H1 (cell line): ENCODE measurements at regions not wholly inside any gene's neighbourhood (a gene's known extent, or its start where the extent isn't known, plus 50 kb on each side); places are given as distances from the start of the nearest gene placed in this dataset.

Experiments
- CTCF ChIA-PET: fragments of 300-600 bp; sonication (Branson Sonifier 250); formaldehyde crosslinking; loops from one replicate; lab custom pipeline; 2021; ENCODE audit not compliant: partially characterized antibody; lab: Charles Lee
- POLR2A ChIA-PET: fragments of 300-600 bp; sonication (Branson Sonifier 250); formaldehyde crosslinking; loops from one replicate; lab custom pipeline; 2021; ENCODE audit warnings: inconsistent platforms; ENCODE audit not compliant: partially characterized antibody; lab: Charles Lee
- DNase-seq, 2 experiments: peaks; one replicate each; pipeline versions ENCODE4 v3.0.0 to v3.0.0-alpha.2; 2010 to 2022; ENCODE audit warnings: low spot score in 2 of 2, low read depth in 1 of 2, mixed read lengths in 1 of 2
- FAIRE-seq: peaks from 2 replicates; lab custom pipeline; 2011; peaks lifted over from hg19 to GRCh38; lab: Jason Lieb, UNC
- H2AFZ ChIP-seq: 2 replicates; pipeline ENCODE4 v1.8.1; 2012; ENCODE audit warnings: low read length, inconsistent platforms
- H2AK5ac ChIP-seq: 2 replicates; pipeline ENCODE4 v1.6.1; 2013; ENCODE audit warnings: low read depth, low read length
- H2BK120ac ChIP-seq: replicated peaks from 2 replicates; pipeline ENCODE3; 2013; ENCODE audit warnings: low read depth, low read length, inconsistent platforms
- H2BK12ac ChIP-seq: 2 replicates; pipeline ENCODE4 v1.6.1; 2013; ENCODE audit warnings: low read depth, low read length
- H2BK15ac ChIP-seq: 2 replicates; pipeline ENCODE4 v1.6.1; 2013; ENCODE audit warnings: low read length
- H2BK20ac ChIP-seq: 2 replicates; pipeline ENCODE4 v1.6.1; 2013; ENCODE audit warnings: low read length
- H2BK5ac ChIP-seq: 2 replicates; pipeline ENCODE4 v1.6.1; 2013; ENCODE audit warnings: low read depth, low read length
- H3K14ac ChIP-seq: 2 replicates; pipeline ENCODE4 v1.6.1; 2013; ENCODE audit warnings: inconsistent platforms; ENCODE audit not compliant: insufficient read length
- H3K18ac ChIP-seq: 2 replicates; pipeline ENCODE4 v1.6.1; 2013; ENCODE audit warnings: low read length; ENCODE audit errors: extremely low read depth
- H3K23ac ChIP-seq: 2 replicates; pipeline ENCODE4 v1.6.1; 2013; ENCODE audit warnings: inconsistent platforms; ENCODE audit not compliant: insufficient read length
- H3K23me2 ChIP-seq: 2 replicates; pipeline ENCODE4 v1.6.1; 2013; ENCODE audit warnings: low read depth, low read length
- H3K27ac ChIP-seq: 2 replicates; pipeline ENCODE4 v1.6.1; 2011; ENCODE audit warnings: low read depth, low read length, inconsistent platforms
- H3K27me3 ChIP-seq, 4 experiments: replicated peaks in 1 of 4; 1 replicate in 1 of 4; 2 replicates in 3 of 4; pipeline versions ENCODE4 v1.6.1 to v1.8.1; 2011 to 2013; ENCODE audit warnings: low read length in 3 of 4, mild to moderate bottlenecking in 3 of 4, inconsistent platforms in 2 of 4, mixed read lengths in 2 of 4, moderate library complexity in 1 of 4; ENCODE audit not compliant: control insufficient read depth in 3 of 4, insufficient read depth in 3 of 4; ENCODE audit errors: extremely low read depth in 1 of 4
- H3K36me3 ChIP-seq, 4 experiments: 2 replicates each; pipeline versions ENCODE4 v1.6.1 to v1.8.1; 2011 to 2013; ENCODE audit warnings: mild to moderate bottlenecking in 4 of 4, low read length in 3 of 4, moderate library complexity in 2 of 4, control low read depth in 1 of 4, inconsistent platforms in 1 of 4; ENCODE audit not compliant: insufficient read depth in 4 of 4, control insufficient read depth in 2 of 4
- H3K4ac ChIP-seq: replicated peaks from 2 replicates; pipeline ENCODE3; 2013; ENCODE audit warnings: low read length, low read depth, mixed read lengths, inconsistent platforms; ENCODE audit not compliant: insufficient read length
- H3K4me1 ChIP-seq, 4 experiments: replicated peaks in 1 of 4; 1 replicate in 1 of 4; 2 replicates in 3 of 4; pipeline versions ENCODE4 v1.6.1 to v1.8.1; 2011 to 2013; ENCODE audit warnings: low read length in 3 of 4, inconsistent platforms in 2 of 4, mixed read lengths in 1 of 4; ENCODE audit not compliant: insufficient read depth in 4 of 4, control insufficient read depth in 3 of 4
- H3K4me2 ChIP-seq, 2 experiments: 2 replicates each; pipeline versions ENCODE4 v1.6.1 to v1.8.1; 2011 to 2013; ENCODE audit warnings: low read depth in 2 of 2, low read length in 2 of 2, control low read depth in 1 of 2, inconsistent platforms in 1 of 2, mild to moderate bottlenecking in 1 of 2; ENCODE audit not compliant: insufficient read depth in 1 of 2
- H3K4me3 ChIP-seq, 4 experiments: fragments of 200-600, 300-600 bp in 1 of 4; sonication (generic), shearing (Covaris generic), sonication (Bioruptor Twin) in 1 of 4; 2 replicates each; pipeline versions ENCODE4 v1.5.1 to v1.8.1; 2011 to 2016; ENCODE audit warnings: low read length in 4 of 4, low read depth in 3 of 4, control low read depth in 2 of 4, inconsistent platforms in 2 of 4, mild to moderate bottlenecking in 2 of 4, mixed read lengths in 1 of 4, moderate library complexity in 1 of 4; ENCODE audit not compliant: insufficient read depth in 2 of 4; ENCODE audit errors: extremely low read depth in 1 of 4
- H3K56ac ChIP-seq: replicated peaks from 2 replicates; pipeline ENCODE3; 2013; ENCODE audit warnings: low read depth, mild to moderate bottlenecking, mixed read lengths, low read length, inconsistent platforms; ENCODE audit not compliant: insufficient read length
- H3K79me1 ChIP-seq: 2 replicates; pipeline ENCODE4 v1.6.1; 2013; ENCODE audit warnings: low read depth, low read length, control low read depth
- H3K79me2 ChIP-seq, 2 experiments: 2 replicates each; pipeline versions ENCODE4 v1.6.1 to v1.8.1; 2012 to 2013; ENCODE audit warnings: low read length in 2 of 2, mild to moderate bottlenecking in 2 of 2, inconsistent platforms in 1 of 2; ENCODE audit not compliant: insufficient read depth in 2 of 2, control insufficient read depth in 1 of 2
- H3K9ac ChIP-seq, 4 experiments: replicated peaks in 1 of 4; 1 replicate in 1 of 4; 2 replicates in 3 of 4; pipeline versions ENCODE4 v1.6.1 to v1.8.1; 2011 to 2013; ENCODE audit warnings: low read depth in 3 of 4, low read length in 3 of 4, control low read depth in 2 of 4, mild to moderate bottlenecking in 2 of 4, moderate library complexity in 2 of 4, inconsistent platforms in 1 of 4; ENCODE audit errors: extremely low read depth in 1 of 4
- H3K9me3 ChIP-seq, 2 experiments: 2 replicates each; pipeline versions ENCODE4 v1.6.1 to v1.8.1; 2012 to 2013; ENCODE audit warnings: mild to moderate bottlenecking in 2 of 2, moderate library complexity in 2 of 2, control low read depth in 1 of 2, inconsistent platforms in 1 of 2, low read depth in 1 of 2, low read length in 1 of 2, mixed read lengths in 1 of 2; ENCODE audit not compliant: insufficient read depth in 2 of 2
- H4K20me1 ChIP-seq, 2 experiments: replicated peaks in 1 of 2; 2 replicates each; pipeline versions ENCODE3 to v1.8.1; 2011 to 2013; ENCODE audit warnings: inconsistent platforms in 2 of 2, low read length in 2 of 2, mild to moderate bottlenecking in 1 of 2; ENCODE audit not compliant: insufficient read depth in 2 of 2, control insufficient read depth in 1 of 2
- H4K5ac ChIP-seq: 2 replicates; pipeline ENCODE4 v1.6.1; 2013; ENCODE audit warnings: low read length, low read depth, mixed read lengths, inconsistent platforms; ENCODE audit not compliant: insufficient read length
- H4K8ac ChIP-seq: 2 replicates; pipeline ENCODE4 v1.8.0; 2013; ENCODE audit warnings: mild to moderate bottlenecking, moderate library complexity, low read length, inconsistent platforms; ENCODE audit not compliant: insufficient read depth; ENCODE audit errors: extremely low read depth
- H4K91ac ChIP-seq: replicated peaks from 2 replicates; pipeline ENCODE3; 2013; ENCODE audit warnings: low read length, mixed read lengths, inconsistent platforms; ENCODE audit not compliant: insufficient read length
- CEBPB ChIP-seq: IDR thresholded peaks from 2 replicates; pipeline ENCODE4 v1.6.1; 2012; ENCODE audit warnings: low read depth, low read length
- EP300 ChIP-seq, 2 experiments: IDR thresholded peaks; 1 replicate in 1 of 2; 2 replicates in 1 of 2; pipeline ENCODE4 v1.6.1; 2011 to 2012; ENCODE audit warnings: low read depth in 2 of 2, low read length in 2 of 2, mild to moderate bottlenecking in 2 of 2, borderline replicate concordance in 1 of 2, inconsistent platforms in 1 of 2, moderate library complexity in 1 of 2
- GABPA ChIP-seq: IDR thresholded peaks from 2 replicates; pipeline ENCODE4 v1.6.1; 2011; ENCODE audit warnings: mild to moderate bottlenecking, low read length, moderate library complexity, borderline replicate concordance; ENCODE audit not compliant: insufficient read depth
- KDM4A ChIP-seq: IDR thresholded peaks from one replicate; pipeline ENCODE4 v1.7.1; 2012; ENCODE audit warnings: low read depth, mild to moderate bottlenecking, moderate library complexity, low read length, inconsistent platforms; ENCODE audit not compliant: severe bottlenecking
- RAD21 ChIP-seq, 2 experiments: IDR thresholded peaks in 1 of 2; conservative IDR thresholded peaks in 1 of 2; 2 replicates each; pipeline ENCODE4 v1.6.1; 2011; ENCODE audit warnings: low read depth in 2 of 2, low read length in 2 of 2, improper control_type of control experiment in 1 of 2, inconsistent platforms in 1 of 2, mild to moderate bottlenecking in 1 of 2, moderate library complexity in 1 of 2
- SP2 ChIP-seq: IDR thresholded peaks from 2 replicates; pipeline ENCODE4 v1.6.1; 2012; ENCODE audit warnings: mild to moderate bottlenecking, low read length, inconsistent platforms
- TBP ChIP-seq: IDR thresholded peaks from 2 replicates; pipeline ENCODE4 v1.6.1; 2011; ENCODE audit warnings: low read depth, low read length, improper control_type of control experiment
- YY1 ChIP-seq: IDR thresholded peaks from 2 replicates; pipeline ENCODE4 v1.6.1; 2011; ENCODE audit warnings: low read depth, mild to moderate bottlenecking, low read length
- WGBS, 2 experiments: shearing (Covaris generic) in 1 of 2; methylation state at CpG; one replicate each; pipeline versions ENCODE4 v1.1.6 to v1.1.7; 2013 to 2015; ENCODE audit warnings: low lambda C conversion rate in 2 of 2, mixed read lengths in 2 of 2, inconsistent platforms in 1 of 2, low coverage in 1 of 2, missing lambda C conversion rate in 1 of 2; ENCODE audit not compliant: insufficient replicate concordance in 2 of 2, insufficient coverage in 1 of 2, insufficient read length in 1 of 2; ENCODE audit errors: extremely low coverage in 1 of 2, missing lambda C conversion rate in 1 of 2; 5-methylcytosine and 5-hydroxymethylcytosine counted together

DNA sequence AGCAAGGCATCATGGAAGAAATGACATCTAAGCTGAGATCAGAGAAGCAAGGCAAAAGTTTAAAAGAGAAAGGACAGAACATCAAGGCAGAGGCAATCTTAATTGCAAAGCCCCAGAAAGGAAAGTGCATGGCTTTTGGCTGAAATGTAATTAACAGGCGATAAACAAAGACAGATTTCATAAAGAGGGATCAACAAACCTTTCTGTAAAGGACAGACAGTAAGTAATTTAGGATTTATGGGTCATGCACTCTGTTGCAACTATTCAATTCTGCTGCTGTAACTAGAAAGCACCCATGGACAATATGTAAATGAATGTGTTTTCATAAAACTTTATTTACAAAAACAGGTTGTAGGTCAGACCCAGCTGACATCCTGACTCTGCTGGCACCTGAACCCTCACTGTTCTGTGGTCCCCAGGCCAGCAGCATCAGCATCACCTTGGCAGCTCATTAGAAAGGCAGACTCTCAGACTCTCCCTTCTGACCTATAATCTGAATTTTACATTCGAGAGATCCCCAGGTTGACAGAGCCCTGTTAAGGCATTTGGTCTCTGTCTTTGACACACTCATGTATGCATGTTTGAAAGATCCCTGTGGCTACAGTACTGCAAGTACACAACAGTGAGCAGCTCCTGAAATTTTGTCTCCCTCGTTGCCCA, 362.9 kb upstream of the NFE2L3 start:
- H3K4me3 ChIP-seq = no peak overlapping the region
- no peak overlapping the region for H3K4me2 ChIP-seq

More for the DNA sequence above, 362.9 kb upstream of the NFE2L3 start:
- no peaks in the 10 kb centered on the region for H3K79me2 ChIP-seq
- H3K9ac ChIP-seq = no peak overlapping the region
- no peaks in the 10 kb centered on the region for H3K9me3 ChIP-seq
- H4K91ac ChIP-seq = no peak overlapping the region
- H4K5ac ChIP-seq = no peak overlapping the region
- H3K27me3 ChIP-seq = no peaks in the 10 kb centered on the region
- no peak overlapping the region for H4K8ac ChIP-seq
- H3K23ac ChIP-seq = no peak overlapping the region
- H2AK5ac ChIP-seq = no peak overlapping the region
- no peak for TF ChIP-seq KDM4A
- TF ChIP-seq TBP = no peak
- TF ChIP-seq EP300 (IDR thresholded peaks at IDR 0.05; ENCODE audit: borderline replicate concordance in 1 of 2, low read depth in 2 of 2, low read length in 2 of 2) = no peak
- TF ChIP-seq CEBPB = no peak
- no peak for TF ChIP-seq YY1
- TF ChIP-seq RAD21 (IDR thresholded peaks at IDR 0.05 in 1 of 2, conservative IDR thresholded peaks at IDR 0.05 in 1 of 2; ENCODE audit: low read depth in 2 of 2, low read length in 2 of 2) = no peak
- TF ChIP-seq SP2 = no peak
- TF ChIP-seq GABPA = no peak
- POLR2A ChIA-PET = no interaction called here
- H3K18ac ChIP-seq = no peak overlapping the region
- no peak overlapping the region for H3K27ac ChIP-seq
- no peaks in the 10 kb centered on the region for H3K36me3 ChIP-seq
- H3K23me2 ChIP-seq = no peaks in the 10 kb centered on the region
- H4K20me1 ChIP-seq = no peaks in the 10 kb centered on the region
- H2BK20ac ChIP-seq = no peak overlapping the region
- DNase-seq (no peak), FAIRE-seq (no peak)
- no peak overlapping the region for H3K14ac ChIP-seq
- no peak overlapping the region for H3K4ac ChIP-seq
- H2BK12ac ChIP-seq = no peak overlapping the region
- no peak overlapping the region for H2BK5ac ChIP-seq
- no peaks in the 10 kb centered on the region for H3K4me1 ChIP-seq
- no peak overlapping the region for H2BK120ac ChIP-seq
- no peak overlapping the region for H2AFZ ChIP-seq
- H3K79me1 ChIP-seq = no peaks in the 10 kb centered on the region
- CTCF ChIA-PET = interaction anchor here (1.1 kb wide), 1 partner anchor 13 kb away, joined by 3 read pairs; no protein-coding TSS in a partner anchor
- no peak overlapping the region for H3K56ac ChIP-seq
- 91% methylated on average over 3 of the region's 3 CpGs; no CpG with 5 or more reads in 1 of the 2 experiments for WGBS, 2 experiments
- no peak overlapping the region for H2BK15ac ChIP-seq
